NCI-H345 treated with DMSO at 0.1 percent for 48 hours (cell line): ENCODE measurements at regions not wholly inside any gene's neighbourhood (a gene's known extent, or its start where the extent isn't known, plus 50 kb on each side); places are given as distances from the start of the nearest gene placed in this dataset.

Experiments used
- DNase-seq: peaks from one replicate; lab custom pipeline; 2025; ENCODE audit not compliant: unreplicated experiment; lab: John Stamatoyannopoulos, UW

DNA sequence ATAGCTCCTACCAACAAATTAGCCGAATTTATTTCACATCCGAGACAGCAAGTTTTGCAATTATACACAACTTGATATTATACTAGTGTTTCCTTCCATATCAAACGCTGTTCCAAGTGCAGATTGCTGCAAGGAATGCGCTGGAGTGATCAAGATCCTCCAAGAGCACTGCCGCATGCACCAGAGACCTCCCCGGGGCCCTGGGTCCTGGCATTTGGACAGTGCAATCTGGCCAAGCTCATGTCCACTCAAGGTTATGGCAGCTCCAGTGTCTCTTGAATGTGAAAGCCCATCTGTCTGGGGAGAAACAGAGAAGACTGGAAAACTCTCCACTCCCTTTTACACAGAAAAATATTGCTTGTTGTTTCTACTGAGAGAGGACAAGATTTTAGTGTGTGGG is 111.9 kb downstream of the HSPH1 start:
- DNase-seq = no peak

DNA sequence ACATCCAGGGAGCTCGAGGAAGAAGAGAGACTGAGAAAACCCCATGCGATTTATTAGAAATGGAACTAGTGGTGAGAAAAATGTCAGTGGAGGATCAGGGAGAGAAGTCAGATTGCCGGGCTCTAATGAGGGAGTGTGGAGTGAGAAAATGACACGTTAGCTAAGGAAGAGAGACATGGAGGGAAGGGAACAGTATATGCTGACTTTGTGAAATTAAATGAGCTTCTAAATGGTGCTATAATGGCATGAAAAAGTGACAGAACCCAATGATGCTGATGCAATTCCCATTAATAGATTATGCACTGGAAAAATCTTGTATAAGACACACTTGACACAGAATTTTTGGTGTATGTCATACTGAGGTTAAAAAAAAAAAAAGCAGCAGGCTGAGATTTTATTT is 112.6 kb downstream of the HSPH1 start:
- no peak for DNase-seq

DNA sequence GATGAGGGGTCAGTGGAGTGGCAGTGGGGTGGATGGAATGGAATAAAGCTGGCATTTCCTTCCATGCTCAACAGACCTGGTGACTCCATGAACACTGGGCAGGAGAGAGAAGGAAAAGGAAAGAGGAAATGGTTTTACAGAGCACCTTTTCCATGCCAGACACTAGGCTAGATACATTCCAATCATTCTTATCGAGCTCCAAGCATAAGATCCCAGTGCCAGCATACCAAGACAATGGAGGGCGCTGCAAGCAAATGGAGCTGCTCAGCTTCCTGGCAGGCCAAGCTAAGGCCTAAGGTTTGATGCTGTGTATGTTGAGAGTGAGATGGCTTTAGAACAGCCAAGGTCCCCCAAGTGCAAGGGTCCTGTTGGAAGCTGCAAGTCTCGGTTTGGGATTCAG is 113.2 kb downstream of the HSPH1 start:
- no peak for DNase-seq

DNA sequence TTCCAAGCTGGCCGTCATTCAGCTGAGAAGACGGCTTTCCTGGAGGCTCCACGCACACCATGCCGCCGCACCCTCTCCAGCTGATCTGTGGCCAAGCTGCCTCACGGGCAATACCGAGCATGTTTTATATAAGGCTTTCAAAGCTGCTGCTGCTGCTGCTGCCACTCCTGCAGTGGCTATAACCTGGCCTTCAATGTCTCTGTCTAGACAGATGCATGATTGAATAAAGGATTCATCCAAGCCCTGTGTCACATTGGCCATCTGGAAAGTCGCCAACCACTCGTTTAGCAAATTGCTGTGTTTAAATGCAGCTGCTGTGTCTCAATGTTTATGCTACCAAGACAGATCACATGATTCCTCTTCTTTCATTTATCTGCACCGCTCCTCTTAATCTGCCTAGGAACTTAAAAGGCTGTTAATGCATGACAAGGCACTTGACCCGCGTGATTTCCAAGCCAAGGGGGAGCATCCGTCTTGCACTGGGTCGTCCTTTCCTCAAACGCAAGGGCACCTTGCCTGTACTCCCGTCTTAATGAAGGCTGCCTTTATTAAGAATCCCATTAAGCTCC is 114.3 kb downstream of the TEX26 start:
- peak; percentile 77 for DNase-seq

DNA sequence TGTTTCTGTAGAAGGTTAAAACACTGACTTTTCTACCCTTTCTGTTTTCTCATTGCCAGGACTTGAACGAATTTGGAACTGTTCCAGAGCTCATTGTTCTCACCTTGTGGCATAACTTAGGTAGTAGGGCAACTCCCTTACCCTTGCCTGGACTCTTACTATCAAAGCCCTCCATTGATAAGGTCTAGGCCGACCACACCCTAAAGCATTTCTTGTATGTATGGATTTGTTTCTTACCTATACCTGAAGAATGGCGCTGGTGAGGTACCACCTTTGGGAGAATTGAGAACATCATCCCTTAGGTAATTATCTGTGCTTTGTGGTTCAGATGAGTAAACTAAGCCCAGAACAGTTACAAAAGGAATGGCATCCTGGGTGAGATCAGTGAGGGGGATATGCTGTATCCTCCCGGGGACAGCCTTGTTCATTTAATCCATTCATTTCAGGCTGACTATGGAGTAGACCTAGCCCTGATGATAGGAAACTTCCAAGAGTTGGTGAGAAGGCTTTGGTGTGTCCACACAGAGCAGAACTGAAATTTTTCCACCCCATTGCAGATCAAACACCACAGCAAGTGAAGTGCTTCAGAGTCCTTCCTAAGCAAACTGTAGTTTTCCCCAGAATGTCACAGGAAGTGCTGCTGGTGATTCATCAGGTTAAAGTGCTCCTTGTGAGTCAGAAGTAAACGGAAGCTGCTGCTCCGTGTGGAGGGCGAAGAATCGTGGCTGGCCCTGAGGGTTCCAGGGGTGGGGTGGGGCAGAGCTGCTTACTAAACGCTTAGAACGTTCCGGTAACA is 113.0 kb downstream of the TEX26 start:
- DNase-seq = no peak

DNA sequence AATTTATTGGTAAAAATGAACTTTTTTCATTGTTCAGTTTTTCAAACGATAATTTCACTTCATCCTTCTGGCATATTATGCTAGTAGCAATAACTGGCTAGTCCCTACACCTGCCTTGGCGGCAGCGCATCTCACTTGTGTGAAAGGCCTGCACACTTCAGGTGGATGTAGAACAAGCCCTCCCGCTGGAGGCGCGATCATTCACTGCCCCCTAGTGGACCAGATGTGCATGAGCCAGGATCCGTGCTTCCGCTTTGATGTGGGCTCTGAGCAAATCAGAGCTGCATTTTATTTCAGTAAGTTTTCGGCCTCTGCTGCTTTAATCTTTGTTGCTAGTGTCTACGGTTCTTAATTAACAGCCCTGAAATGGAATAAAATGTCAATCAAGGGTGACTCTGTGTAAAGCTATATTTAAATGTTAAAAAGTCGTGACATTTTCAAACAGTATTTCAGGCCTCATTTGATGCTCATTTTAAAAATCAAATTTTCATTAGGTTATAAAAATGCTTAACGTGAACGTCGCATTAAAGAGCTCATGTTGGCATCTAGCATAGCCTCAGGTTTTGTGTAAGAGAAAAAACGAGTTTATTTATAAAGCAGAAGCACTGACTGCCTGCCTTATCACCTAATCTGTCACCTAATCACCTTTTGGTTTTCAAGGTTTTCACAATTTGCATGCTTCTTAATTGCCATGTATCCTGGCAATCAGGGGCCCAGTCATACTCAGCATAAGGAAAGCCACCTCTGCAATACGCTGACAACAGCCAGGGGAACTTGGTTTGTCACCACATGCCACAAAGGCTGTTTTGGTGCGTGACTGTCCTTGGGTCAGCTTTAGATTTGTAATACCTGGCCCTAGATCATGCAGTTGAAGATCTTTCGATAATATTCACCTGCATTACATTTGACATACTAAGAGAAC is 112.2 kb downstream of the TEX26 start:
- peak; percentile 59 for DNase-seq

DNA sequence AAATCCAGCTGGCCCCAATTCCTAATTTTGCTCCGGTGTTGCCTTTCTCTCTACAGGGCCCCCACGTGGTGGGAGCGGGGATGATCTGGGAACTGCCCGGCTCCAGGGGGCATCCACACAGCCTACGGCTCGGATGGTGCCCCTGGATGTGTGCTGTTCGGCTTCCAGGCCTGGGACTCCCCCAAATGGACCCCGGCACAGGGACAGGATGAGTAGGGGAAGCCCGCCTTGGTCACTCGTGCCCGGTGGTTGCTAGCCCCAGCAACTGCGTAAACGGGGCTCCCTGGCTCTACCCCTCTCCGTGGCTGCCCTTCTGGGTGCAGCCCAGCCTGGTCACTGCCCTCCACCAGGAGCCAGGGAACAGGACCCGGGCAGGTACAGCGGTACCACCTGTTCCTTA is 111.5 kb downstream of the TEX26 start:
- DNase-seq = no peak

DNA sequence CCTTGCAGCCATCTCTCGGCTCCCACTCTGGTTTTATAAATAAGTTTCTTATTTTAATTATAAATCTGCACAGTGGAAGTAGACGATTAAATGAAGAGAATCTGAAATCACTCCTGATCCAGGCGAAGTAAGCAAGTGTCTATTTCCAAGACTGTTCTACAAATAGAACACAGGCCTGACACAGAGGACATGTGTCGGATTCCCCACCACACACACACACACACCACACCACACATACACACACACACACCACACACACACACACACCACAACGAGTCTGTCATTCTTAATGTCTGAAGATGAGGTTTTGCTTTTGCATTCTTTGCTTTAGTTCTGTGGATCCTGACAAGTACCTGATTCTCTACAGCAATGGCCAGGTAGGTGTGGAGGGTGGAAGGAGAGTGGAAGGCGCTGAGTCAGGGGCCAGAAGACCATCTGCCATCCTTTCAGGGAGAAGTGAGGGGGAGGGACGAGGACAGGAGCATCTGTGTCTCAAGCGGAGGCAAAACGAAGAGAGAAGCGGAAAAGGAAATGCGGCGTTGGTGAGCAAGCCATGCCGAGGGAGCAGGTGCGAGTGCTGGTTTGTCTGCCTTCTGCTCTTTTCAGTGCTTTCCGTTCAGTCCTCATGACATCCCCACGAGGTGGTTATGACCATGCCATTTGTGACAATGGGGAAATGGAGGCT is 110.2 kb downstream of the TEX26 start:
- no peak for DNase-seq

DNA sequence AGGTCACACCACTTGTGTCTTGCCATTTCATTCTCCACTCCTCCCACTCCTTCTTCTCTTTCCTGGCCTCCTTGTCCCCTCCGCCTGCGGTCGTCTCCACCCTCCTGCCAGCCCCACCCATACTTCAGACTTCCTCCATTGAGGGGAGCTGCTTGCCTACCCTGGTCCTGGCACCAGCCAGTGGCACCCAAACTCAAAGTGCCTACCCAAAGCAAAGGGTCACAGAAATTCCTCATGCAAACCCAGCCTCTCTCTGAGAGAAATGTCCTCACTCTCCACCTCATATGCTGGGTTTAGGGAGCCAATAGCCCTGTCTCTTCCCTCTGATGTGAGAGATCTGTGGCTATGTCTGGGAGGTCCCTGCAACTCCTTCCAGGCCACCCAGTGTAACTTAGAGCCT is 109.6 kb downstream of the TEX26 start:
- DNase-seq = no peak

DNA sequence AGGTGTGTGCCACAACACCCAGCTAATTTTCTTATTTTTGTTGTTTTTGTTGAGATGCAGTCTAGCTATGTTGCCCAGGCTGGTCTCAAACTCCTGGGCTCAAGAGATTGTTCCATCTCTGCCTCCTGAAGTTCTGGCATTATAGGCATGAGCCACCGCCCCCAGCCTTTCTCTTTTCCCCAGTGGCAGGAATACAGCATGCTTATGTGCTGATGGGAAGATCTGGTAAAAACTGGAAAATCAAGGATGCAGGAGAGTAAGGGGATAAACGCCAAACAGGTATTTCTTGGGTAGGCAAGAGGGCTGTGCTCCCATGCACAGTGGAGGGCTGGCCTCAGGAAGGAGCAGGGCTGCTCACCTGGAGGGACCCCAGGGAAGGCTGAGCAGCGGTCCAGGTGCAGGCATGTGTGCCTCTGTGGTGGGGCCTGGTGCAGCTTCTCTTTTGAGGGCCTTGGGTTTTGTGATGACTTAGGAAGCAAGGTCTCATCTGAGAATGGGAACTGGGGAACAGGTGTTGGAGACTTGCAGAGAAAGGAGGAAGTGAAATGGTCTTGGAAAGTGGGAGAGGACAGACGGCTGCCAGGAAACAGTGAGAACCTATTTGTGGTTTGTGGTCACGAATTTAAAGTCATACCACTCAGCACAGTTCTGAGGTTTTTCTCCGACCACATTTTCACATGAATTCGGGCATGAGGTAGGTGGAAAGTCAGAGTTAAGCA is 106.5 kb downstream of the TEX26 start:
- DNase-seq = no peak

DNA sequence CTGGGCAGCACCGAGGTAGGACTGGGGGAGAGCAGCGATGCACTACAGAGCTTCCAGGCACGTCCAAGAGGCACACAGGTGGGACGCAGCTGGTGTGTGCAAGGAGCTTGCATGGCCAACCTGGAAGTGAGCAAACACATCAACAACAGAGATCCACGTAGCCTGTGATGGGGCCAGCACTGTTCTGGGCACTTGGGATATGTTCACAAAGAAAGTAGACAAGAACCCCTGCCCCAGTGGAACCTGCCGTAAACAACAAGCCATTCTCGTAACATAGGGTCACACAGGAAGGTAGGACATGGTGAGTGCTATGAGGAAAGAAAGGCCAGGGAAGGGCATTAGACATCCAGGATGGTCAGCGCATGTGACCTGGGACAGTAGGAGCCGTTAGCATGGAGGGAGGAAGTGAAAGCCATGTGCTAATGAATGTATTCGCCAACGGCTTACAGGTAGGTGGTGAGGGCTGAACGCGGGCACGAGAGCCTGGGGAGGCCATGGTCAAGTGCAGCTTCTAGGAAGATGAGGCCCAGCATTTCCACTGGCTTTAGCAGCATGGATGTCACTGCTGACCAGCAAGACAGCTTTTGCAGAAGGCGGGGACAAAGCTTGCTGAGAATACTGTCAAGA is 105.5 kb downstream of the TEX26 start:
- DNase-seq = no peak

DNA sequence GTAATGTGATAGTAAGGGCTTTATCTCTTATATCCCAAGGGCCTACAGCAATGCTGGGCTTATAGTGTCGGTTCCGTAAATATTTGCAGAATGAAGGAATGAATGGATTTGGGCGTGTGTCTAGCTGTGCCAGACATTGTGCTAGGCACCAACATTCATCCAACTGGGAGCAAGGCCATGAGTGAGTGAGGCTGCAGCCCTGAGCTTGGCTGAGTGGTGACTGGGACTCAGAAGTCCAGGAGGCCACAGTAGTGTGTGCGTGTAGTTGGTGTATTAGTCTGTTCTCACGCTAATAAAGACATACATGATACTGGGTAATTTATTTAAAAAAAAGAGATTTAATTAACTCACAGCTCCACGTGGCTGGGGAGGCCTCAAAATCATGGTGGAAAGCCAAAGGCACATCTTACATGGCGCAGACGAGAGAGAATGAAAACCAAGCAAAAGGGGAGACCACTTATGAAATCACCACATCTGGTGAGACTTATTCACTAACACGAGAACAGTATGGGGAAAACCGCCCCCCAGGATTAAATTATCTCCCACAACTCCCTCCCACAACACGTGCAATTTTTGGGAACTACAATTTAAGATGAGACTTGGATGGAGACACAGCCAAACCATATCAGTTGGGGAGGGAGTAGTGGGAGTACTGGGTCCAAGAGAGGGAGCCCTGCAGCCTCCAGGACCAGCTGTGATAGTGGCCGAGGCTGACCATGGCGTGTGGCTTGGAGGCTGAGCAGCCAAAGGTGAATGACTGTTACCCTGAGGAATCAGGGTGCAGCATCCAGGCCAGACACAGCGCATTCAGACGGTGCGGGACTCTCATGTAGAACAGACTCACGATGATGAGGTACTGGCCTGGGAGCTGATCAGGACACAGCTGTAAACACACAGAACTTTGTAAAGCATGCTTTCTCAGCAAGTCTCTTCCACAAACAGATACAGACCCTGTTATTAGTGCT is 104.6 kb downstream of the TEX26 start:
- no peak for DNase-seq

DNA sequence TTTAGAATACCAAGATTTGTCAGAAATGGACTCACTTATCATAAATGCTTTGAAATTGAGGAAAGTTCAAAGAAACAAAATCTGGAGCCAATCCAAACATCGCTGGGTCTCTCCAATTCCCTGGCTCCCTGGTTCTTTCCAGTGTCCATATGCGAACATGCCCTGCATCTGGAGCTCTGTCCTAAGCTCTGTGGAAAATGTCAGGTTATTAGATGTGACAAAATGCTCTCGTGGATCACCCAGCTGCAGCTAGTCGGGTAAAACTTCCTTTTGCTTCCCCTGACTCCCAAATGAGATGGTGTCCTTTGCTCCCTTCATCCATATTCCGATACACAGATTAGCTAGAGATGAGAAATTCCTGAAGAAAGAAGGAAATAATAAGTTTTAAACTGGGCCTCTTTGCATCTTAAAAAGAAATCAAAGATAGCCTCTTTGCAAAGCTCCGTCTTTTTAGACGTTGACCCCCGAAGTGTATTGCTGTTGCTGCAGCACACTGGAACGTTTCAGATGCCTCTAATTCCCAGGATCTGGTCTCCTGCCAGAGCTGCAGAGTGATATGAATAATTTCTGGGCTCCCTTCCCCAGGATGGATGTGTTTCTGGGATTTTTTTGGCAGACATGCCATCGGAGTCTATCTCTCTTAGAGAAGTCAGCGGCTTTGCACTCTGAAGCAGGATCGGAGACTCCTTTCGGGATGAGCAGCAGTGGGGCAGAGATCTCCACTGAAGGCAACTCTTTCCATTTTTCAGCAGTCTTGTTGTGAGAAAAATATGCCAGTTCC is 102.9 kb downstream of the TEX26 start:
- DNase-seq = no peak

DNA sequence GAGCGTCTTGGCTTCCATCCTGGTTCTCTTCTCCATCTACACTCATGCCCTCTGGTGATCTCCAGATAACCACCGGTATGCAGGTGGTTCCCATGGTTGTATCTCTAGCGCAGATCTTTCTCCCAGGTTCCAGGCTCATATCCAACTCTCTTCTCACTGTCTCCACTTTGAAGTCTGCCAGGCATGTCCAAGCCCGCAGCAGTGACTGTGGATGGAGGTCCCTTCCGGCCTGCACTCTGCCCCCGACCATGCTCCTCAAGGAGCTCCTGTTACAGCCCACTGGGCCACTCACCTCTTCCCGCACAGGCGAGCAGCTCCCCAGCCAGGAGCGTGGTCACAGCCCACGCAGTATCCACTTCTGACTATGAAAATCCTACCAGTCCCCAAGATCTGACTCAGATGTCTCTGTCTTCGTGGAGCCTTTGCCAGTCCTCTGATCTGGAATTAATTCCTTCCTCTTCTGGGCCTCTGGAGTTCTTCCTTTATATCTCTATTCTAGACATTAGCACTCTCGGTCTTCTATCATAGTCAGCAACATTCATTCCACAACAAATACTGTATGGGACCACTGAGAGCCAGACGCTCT is 100.2 kb downstream of the TEX26 start:
- DNase-seq = no peak

DNA sequence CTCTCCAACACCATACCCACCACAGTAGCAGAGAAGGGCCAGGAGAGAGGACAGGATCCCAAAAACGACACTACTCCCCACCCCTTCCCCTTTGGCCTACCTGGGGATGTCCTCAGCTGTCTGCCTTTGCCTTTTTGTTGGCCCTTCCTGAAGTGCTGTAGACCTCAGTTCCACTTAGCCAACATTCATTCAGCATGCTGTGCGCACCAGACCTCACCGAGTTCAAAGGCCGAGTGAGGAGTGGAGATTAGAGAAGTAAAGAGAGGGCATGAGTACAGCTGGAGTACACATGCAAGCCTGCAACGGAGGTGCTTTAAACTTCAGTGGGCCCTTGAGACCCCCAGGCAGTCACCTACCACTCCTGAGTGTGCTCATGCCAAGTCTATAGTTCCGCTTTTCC is 99.0 kb downstream of the TEX26 start:
- no peak for DNase-seq

DNA sequence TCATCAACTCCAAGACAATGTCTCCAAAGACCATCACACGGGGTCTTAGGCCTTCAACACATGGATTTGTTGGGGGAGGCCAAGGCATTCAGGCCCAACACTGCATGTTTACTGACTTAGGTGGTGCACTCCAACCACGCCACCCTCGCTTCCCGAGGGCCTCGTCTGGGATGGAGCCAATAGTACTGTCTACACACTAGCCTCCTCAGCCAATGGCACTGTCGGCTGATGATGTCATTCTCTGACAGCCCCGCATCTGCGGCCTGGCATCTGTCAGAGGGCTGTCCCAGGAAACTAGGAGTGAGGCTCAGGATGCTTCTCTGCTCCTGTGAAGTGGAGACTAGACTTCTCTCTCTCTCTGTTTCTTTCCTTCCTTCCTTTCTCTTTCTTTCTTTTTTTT is 96.6 kb downstream of the TEX26 start:
- DNase-seq = no peak

DNA sequence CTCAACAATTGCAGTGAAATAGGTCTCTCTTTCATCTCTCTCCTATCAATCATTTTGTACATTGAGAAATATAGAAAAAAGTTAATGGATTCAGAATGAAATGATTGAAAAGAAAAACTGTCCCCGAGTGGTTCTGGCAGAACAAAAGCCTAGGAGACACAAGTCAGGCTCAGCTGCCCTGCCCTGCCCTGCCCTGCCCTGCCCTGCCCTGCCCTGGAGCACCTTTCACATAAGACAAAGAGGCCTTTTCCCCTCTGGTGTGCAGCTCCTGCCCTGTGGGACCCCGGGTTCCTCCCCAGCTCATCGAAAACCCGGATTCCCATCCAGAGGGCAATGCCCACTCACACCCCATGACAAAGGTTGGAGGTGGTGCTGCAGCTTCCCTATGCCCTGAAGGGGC is 94.7 kb downstream of the TEX26 start:
- no peak for DNase-seq
